GM18498 (cell line): ENCODE measurements at regions not wholly inside any gene's neighbourhood (a gene's known extent, or its start where the extent isn't known, plus 50 kb on each side); places are given as distances from the start of the nearest gene placed in this dataset.
A peak's percentile ranks its signal among the peaks of the same experiment; 100 is the strongest.

Experiments
- ATAC-seq: cut with Tn5 transposase; IDR thresholded peaks from one replicate; pipeline ENCODE4 v1.9.1; 2021; ENCODE audit warnings: mild to moderate bottlenecking, moderate library complexity; ENCODE audit not compliant: unreplicated experiment

DNA sequence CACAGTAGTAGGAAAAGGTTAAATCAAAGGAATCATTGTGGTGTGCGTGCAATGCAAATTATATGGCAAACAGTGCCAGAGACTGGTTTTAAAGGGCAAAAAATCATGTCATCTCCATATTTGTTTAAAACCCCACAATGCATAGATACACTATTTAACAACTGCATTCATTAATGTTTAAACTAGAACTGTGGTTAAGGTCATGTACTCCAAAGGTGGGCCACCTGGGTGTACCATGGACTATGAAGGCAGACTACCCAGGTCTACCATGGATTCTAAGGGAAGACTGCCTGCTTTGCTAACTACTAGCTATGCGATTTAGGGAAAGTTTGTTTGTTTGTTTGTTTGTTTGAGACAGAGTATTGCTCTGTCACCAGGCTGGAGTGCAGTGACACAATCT lies 356.3 kb downstream of the ZEB2 start:
- no peak for ATAC-seq

DNA sequence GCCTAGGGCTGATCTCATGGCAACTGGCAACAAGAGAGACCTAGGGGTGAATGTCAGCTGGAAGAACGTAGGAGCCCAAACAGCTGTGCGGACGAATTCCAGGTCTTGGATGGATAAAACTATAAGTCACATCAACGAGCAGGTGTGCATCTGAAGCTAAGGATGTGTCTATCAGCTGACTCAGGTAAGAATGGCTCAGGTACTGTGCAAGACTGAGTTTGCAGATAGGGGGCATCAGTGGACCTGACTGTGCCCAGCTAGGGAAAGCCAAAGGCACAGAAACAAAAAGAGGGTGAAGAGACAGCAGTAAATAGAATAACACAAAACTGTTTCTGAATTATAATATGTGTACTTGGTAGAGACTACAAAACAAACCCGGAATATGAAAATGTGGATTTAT lies 357.3 kb downstream of the ZEB2 start:
- ATAC-seq = peak; percentile 77

DNA sequence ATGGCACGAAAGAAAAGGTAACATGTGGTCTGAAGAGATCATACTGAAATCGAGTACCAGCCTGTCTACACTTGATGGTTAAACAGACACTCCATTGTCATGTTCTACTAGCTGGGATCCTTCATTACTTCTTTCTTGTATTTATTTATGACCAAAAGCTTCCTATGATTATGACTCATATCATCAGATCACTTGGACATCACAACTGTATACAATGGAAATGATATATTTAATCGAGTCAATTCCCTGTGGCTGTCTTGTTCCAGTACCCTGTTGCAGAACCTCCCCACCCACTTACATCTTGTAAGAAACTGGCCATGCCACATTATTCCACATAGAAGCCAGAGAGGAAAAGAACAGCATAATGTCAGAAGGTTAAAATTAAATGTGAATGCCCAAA lies 358.9 kb downstream of the ZEB2 start:
- no peak for ATAC-seq

DNA sequence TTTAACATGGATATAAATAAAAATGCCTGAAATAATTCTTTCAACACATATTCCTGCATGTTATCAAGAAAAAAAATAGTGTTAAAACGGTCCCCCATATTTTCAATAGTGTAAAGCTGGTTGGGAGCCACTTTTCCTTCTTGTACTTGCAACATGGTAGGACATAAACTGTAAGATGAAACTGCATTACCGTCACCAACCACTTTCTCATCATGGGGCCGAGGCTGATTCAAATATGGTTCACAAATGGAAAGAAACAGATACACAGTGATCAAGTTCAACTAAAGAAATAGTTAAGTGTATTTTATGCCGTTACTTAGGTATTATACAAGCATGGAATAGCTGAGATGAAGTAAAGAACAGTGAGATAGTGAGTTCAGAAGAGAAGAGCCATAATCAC lies 360.7 kb downstream of the ZEB2 start:
- ATAC-seq = no peak

DNA sequence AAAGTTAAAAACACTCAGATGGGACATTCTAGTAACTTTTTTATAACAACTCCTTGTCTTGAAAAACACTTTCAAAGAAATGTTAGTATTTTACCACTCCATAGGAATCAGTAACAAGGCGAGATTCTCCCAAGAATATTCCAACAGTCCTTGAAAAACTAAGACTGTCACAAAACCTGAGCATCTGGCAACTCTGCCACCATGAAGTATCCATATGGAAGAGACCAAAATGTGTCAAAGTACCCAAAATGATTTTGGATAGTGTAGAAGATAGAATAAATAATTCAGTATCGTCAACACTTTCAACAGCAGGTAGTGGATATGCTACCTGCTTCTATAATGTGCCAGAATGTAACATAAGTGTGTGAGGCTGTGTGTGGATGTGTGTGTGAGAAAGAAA lies 361.8 kb downstream of the ZEB2 start:
- no peak for ATAC-seq

DNA sequence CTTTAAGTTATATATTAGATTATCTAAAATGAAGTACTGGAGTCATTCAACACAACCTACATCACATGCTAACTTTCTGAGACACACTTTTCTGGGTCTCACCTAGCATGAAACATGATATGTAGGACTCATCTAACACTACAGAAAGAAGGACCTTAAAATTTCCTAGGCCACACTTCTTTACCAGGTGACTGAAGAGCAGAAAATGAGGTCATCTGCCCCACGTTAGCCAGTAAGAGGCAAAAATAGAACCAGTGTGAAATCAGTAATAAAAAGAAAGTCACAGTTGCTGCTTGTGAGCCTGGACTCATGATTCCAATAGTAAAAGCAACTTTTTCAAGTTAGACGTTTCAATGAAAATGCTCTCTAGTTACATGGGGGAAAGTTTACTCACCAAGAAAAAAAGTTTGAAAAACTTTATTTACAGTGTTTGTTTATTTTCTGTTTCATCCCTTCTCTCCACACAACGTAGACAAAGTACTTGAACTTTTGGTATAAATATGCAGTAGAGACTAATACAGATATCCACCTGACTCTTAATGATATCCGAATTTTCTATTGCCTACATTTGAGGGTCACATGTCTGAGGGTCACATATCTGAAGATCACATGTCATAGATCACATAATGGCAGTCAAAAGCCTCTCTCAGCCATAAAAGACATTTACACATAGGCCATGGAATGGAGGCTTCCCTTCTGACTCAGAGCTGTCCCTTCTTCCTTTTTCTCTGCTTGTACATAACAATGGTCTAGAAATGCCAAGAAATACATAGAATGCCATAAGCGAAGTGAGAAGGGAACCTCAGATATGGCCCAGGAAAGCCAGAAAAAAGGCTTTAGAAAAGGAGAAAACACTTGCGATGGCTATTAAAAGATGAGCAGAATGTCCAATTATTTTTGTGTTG lies 362.9 kb downstream of the ZEB2 start:
- ATAC-seq = no peak

DNA sequence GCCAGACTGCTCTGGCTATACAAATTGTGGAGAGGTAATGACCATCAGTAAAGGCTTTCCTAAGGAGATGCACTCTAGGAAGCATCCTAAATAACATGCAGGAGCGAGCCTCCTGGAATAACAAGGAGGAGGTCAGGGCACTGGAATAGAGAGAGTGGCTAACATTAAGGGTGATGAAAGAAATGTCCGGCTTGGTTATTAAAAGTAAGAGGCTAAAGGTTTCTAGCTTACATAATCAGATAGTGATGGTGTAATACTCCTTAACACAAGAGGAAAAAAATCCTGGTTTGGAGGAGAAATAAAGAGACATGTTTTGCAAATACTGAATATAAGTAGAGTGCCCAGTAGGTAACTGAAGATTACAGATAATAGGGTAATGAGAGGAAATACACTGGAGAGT lies 365.7 kb downstream of the ZEB2 start:
- no peak for ATAC-seq

DNA sequence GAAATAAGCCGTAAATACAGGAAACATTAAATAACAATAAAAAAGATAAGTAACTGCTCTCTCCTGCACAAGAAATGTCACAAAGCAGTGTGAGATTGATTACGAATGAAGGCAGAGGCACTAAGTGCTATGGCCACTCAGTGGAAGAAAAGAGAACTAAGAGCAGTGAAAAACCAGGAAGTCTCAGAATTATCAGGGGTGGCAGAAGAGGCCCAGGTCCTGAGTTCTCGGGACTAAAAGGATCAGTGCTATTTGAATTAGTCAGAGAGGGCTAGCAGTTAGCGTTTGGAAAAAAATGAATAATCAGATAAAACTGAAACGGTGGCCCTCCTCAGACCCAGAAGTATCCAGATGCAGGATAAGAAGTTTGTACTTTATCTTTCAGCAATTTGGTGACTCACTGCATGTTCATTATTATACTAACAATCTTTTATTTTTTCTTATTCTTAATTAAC lies 367.1 kb downstream of the ZEB2 start:
- no peak for ATAC-seq

DNA sequence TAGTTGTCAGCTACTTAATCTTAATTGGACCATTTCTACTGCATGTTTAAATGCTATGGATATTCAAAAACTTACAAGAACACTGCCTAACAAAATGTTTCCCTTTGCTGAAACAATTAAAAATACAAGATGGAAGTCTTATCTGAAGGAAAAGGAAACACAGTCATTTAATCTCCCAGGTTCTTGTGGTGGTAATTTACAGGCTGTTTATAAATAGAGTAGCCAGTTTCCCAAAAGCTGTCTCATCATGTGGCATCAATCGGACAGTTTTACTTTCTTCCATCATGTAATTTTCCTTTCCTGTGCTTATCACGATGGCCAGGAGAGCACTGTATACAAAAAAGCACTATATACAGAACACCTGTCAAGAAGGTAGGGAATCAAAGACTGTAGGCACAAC lies 368.1 kb downstream of the ZEB2 start:
- ATAC-seq = no peak

DNA sequence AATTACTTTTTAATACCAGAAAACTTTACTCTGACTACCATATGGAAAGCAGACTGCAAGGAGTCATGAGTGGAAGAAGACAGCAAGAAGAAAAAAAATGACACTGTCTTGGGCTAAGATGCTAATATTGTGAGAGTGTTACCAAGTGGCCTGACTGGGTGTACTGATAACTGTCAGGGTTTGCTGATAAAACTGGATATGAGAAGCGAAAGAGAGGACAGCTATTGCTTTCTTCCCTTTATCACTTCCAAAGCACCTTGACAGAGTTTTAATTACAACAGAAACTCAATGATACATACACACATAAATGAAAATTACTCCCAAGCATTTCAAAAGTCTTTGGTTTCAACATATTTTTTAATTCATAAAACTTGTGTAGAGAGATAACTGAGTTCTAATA lies 368.5 kb downstream of the ZEB2 start:
- no peak for ATAC-seq

DNA sequence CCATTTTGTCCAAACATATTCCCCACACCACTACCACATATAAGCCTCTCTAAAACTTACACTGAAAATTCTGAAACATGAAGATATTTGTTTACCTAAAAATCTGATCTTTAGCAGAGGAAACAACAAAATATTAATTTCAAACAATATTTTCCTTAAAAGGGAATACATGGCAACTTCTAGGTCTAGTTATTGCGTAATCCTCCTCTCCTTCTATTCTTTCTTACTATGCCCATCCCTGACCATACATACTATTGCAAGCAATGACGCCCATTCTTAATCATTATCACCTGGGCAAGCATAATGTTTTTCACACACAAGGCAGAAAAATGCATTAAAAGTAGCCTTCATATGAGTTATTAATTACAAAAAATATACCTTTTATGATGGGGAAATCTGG lies 372.6 kb downstream of the ZEB2 start:
- ATAC-seq = no peak

DNA sequence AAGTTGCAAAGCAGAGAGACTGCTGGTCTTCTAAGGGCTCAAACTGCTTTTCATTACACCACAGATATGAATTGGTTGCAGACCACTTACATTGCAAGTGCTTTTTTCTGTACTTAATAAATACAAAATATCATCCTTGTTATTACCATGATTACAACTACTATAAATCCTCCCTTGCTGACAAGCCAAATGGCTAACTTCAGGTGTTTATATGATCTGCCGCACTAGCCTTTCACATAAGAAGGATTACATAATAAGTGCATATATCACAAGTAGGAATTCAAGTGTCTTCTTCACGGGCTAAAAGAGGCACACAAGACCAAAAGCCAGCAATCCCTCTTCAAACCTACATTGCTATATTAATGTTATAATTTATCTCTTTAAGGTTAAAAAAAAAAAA lies 373.0 kb downstream of the ZEB2 start:
- ATAC-seq = no peak

DNA sequence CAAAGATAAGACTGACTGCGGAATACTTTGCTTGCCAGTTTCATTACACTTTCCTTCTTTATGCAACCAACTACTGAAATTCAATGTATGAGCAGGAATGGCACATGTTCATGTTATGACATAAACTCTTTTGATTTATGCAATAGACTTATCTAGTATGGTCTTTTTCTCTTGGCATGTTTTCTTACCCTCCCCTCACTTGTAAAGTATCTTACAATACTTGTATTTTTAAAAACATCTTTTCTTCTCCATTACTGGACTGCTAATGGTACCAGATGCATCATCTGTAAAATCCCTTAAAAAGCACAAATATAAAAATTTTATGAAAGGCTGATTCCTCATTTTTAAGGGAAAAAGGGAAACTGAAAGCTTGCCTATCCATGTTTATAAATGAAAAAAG lies 373.8 kb downstream of the ZEB2 start:
- ATAC-seq = no peak

DNA sequence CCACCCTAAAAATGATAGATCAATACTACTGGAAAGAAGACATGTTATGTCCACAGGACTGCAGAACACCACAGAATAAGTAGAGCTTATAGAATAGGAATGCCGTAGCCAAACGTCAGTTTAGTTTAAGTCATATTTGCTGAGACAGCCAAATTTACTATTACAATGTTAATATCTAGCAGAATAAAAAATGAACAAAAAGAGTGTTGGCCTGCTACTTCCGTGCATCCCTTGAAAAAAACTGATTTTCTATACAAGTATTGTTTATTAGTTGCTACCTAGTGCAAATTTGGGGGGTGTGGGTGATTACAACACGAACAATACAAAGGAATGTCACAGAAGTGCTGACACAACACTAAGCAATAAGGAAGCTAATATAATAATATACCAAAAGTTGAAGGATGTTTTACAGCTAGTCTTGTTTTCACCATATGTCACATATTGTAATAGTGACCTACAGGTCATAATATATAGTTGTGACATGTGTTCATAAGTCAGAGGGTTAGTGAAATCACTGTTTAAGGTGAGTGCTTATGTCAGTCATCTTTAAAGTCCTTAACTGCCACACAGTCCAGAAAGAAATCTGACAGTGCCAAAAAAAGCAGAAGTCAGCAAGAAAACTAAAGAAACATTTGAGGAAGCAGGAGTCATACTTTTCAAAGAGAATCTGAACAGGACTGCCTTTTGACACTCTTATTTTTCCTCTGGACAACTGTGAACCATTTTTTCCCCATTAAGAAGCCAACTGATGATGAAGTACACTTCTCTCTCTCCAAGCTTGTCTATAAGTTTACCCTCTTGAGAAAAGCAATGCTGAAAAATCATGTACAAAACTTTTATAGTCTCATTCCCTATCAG lies 376.4 kb downstream of the ZEB2 start:
- no peak for ATAC-seq

DNA sequence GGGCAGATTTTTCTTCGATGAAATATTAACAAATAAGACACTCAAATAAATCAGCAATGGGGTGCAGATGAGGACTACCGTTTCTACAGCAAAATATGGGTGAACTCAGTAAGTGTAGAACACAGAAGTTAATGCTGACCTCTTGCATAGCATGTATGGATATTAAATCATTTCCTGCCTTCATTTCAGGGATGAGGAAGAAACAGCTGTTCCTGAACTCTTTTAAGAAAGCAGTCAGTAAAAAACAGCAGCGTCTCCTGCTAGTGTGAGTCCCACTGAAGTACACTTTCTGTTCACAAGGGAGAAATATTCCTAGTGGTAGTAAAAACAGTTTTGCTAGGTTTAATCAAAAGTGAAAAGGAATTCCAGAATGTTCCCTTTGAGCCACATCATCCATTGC lies 379.0 kb downstream of the ZEB2 start:
- no peak for ATAC-seq

DNA sequence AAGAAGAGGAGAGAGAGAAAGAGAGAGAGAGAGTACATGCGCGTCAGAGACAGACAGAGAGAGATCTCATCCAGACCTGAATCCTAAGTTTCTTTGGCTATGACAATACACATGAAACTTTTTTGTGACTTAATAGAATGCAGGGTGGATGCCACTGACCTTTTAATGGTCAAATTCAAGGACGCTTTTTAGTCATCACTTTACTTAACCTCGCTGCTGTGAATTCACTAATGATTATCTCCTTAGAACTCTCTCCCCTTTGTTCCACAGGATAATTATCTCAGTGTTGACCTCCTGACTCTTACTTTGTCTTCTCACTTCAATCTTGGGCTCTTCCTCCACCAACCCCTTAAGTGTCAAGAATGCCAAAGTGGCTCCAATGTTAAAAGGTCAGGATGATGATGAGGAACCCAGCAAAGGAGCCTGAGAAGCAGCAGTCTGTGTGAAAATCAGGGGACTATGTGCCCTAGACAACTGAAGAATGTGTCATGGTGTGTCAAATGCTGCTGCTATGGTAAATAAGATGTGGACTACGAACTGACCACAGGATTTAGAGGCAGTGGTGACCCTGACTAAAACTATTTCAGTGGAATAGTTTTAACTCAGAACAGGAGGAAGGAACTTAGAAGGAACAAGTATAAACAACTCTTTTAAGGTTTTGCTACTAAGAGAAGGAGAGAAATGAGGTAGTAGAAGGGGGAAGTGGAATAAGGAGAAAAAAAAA lies 382.1 kb downstream of the ZEB2 start:
- ATAC-seq = no peak

DNA sequence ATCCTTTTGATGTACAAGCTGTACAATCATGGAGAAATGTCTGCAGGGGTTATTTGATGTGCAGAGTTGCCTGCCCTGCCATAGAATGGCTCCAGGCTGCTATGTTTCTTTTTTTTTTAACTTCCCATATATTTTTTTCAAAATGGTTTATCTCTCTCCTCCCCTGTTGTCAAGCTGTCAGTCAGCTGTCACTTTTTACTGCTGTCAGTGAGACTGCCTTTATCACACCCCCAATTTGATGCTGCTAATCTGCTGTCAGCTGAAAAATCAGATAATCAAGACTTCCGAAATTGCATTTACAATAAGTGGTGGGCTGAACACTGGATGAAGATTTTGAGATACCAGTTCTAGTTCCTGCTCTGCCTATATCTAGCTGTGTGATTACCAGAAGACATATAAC lies 382.6 kb downstream of the ZEB2 start:
- no peak for ATAC-seq

DNA sequence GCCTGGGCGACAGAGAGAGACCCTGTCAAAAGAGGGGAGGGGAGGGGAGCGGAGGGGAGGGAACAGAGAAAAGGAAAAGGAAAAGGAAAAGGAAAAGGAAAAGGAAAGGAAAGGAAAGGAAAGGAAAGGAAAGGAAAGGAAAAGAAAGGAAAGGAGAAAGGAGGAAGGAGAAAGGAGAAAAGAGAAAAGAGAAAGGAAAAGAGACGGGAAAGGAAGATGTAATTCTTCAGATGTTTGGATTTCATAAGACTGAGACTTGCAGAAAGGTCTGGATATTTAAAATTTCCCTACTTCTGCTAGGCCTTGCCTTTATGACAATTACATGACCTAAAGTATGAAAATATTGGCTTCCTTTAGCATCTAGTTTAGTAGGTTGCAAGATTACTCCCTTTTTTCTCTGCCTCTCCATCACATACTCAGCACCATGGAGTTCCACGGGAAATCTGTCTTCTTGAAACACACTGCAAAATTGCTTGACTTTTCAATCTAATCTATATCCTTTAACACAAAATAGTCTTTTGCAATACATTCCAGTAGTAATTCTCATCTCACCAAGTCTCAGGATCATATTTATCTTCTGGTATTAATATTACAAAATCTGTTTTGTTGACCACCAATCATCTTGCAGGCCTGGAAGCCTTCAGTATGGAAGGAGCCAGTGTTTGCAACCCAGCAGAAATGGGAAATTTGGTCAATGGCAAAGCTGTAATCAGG lies 383.5 kb downstream of the ZEB2 start:
- no peak for ATAC-seq

DNA sequence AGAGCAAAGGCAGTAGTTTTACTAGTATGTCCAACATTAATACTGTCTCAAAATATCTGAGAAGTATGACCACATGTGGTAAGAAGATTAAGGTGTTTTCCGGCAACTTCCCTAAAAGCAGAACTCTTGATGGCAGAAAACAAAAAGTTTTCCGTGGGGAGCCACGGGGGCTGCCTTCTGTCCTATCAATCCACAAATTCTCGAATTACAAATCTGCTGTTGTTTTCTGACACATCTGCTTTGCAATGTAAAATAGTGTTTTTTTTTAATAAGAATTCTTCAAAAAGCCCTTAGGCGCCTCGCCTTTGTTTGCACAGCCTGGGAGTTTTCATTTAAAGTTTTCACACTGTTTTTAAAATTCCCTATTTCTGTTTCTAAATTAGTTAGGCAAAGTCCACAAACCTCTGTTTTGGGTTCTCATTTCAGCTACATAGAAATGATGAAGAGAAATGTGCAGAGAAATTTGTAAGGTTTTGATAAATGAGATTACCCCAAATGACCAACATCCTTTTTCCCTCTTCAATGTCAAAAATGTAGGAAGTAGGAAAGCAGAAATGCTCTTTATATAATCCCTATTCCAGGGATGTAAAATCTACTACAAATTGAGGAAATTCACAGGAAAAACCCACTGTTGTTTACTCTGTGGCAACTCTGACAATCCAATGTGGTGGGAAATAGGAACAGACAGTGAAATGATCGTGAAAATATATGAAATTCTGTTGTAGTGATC lies 385.8 kb downstream of the ZEB2 start:
- ATAC-seq = no peak

DNA sequence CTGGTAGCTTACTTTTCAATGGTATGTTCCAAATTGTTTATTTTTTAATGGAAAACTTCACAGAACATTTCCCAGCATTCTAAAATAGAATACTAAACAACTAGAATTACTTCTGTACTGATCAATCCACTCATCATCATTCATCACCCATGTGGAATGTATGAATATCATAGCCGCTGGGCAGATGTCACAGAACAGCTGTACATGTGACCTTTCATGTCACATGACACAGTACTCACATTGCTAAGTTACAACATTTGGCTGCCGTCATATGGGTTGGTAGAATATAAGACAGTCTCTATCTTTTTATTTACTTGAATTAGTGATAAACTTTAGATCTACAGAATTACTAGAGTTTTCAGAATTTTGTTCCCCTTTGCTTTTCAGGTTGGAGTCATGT lies 387.6 kb downstream of the ZEB2 start:
- no peak for ATAC-seq
